Central memory CD4-positive, alpha-beta T cell (primary cell): ENCODE measurements at regions not wholly inside any gene's neighbourhood (a gene's known extent, or its start where the extent isn't known, plus 50 kb on each side); places are given as distances from the start of the nearest gene placed in this dataset.

ENCODE experiments used
- DNase-seq: peaks from one replicate; pipeline ENCODE4 v3.0.0; 2022

- DNase-seq = no peak
Measured at GRCh38 chr1:8202182-8202905, 115.6 kb upstream of the SLC45A1 start.

DNA sequence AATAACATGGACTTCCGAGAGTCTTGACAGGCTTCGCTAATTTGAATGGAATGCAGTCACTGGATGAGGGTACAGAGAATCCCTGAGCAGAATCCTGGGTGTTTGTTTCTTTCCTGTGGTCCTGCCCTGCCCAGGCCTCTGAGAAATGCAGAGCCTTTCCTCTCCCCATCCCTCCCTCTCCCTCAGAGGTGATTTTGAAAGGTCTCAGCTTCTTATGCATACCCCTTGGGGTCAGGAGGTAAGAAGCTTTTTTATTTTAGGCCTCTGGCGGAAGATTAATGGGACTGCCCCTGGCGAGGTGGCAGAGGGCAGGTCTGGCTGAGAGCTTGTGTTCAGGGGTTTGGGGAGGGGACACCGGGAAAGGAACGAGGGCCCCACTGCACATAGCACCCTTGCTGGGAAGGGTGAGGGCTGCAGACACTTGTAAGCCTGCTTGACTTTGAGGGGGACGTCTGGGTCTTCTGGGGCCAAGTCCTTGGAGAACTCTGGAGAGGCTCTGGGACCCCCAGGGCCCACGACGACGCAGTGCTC, 116.5 kb upstream of the SLC45A1 start:
- DNase-seq = no peak

DNA sequence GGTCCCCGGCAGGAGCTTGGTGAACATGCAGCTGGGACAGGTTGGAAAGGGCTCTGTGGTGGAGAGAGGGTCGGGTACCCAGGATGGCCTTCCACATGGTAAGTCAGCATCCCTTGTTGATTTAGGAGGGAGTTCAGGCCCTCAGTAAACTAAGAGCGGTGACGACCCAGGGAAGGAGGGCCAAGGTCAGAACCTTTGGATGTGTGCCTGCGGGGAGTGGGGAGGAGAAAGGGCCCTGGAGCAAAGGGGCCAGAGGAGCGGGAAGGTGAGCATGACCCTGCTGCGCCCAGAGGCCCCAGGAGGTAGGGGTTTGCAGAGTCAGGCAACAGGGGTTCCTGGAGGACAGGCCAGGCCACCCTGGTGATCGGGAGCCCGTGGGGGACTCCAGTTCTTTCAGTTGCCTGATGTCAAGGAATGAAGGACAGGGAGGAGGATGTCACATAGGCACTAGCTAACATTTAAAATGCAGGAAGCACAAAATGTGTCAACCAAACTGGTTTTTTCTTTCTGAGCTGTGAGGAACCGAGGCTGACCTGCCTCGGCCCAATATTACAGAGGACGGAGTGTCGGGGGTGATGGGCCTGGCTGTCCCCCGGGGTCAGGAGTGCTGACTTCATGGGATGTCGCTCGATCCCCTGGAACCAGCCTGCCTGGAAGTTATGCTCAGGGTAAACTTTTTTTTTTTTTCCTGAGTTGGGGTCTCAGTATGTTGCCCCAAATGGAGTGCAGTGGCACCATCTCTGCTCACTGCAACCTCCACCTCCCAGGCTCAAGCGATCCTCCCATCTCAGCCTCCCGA, 117.4 kb upstream of the SLC45A1 start:
- DNase-seq = no peak

DNA sequence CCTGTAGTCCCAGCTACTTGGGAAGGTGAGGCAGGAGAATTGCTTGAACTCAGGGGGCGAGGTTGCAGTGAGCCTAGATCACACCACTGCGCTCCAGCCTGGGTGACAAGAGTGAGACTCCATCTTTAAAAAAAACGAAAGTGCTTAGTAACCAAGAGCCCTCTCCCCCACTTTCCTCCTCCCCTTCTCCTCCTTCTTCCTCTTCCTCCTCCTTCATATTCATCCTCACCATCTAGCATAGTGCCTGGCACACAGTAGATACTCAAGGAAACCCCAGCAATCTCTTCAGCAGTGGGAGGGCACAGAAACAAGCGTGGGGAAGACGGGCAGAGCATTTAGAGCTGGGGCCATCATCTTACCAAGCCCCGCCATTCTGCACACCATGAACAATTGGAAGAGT, 119.4 kb upstream of the SLC45A1 start:
- no peak for DNase-seq

DNA sequence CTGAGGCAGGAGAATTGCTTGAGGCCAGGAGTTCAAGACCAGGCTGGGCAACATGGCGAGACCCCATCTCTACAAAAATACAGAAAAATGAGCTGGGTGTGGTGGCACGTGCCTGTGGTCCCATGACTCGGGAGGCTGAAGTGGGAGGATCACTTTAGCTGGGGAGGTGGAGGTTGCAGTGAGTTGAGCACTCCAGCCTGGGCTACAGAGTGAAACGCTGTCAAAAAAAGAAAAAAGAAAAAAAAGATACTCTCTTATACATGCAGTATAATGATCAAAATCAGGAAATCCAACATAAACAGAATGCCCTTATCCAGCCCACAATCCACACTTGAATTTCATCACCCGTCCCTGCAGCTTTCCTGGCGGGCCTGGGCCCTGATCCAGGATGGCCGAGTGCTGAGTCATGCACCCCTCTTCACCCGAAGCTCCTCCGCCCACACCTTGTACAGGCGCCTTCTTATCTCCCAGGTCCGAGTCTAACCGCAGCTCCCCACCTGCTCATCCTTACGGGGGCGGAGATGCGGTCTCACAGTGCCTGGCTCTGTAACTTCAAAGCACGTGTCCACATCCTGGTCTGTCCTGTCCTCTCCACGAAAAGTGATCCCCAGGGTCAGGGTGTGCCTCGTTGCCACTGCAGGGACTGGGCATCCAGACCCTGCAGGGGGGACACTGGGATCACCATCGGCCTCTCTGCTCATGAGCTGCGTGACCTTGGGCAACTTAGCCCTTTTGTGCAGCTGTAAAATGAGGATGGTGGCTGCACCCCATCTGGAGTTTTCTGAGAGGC, 120.2 kb upstream of the SLC45A1 start:
- no peak for DNase-seq

DNA sequence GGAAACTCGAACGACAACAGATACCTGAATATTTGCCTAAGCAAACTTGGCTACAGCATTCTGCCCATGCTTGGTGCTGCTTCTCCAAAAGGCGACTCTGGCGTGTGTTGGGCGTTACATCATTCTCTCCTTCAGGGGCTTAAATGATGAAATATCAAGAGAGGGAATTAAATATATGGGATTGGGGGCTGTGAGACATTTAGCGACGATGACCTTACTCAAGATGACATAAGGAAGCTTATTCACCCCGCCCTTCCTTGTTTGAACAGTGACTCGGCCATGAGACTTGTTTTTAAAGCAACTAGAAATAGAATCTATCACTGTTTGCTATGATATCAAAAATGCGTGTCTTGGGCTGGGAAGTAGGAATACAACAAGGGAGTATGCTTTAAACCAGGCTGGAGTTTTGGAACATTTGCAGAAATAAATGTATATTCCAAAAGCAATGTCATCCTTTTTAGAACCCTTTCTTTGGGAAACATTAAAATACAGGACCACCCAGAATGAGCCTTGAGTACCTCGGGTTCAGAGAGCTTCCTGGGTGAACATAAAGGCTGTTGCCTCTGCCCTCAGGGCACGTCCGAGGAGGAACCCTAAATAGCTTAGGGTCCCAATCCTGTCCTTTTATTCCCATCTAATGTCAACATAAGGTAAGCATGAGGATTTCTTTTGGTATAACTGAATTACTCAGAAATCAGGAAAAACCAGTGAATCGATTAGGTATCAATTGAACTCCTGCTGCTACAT, 123.3 kb upstream of the SLC45A1 start:
- no peak for DNase-seq

- no peak for DNase-seq
Measured at GRCh38 chr1:8193840-8194406, 124.0 kb upstream of the SLC45A1 start.

- no peak for DNase-seq
Measured at GRCh38 chr1:8191474-8191873, 126.4 kb upstream of the SLC45A1 start.

DNA sequence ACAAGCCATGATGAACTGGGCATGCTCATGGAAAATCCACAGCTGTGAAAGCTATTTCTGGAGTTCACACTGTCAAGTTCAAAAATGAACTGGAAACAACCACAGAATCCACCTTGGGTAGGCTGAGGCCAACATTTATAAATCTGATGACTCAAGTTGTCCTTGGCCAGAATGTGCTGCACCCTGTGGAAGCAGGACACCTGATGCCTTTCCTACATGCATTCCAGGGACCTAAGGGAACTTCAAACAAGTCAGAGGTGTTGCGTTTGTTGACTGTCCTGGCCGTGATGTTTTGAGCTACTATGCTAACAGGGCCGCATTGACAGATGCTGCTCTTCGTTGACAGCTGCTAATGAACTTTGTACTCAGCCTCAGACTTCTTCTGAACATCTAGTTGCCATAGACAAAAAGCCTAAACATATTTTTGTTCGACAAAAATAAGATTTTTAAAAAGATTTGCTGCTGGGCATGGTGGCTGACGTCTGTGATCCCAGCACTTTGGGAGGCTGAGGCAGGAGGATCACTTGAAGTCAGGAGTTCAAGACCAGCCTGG, 127.9 kb upstream of the SLC45A1 start:
- DNase-seq = no peak

DNA sequence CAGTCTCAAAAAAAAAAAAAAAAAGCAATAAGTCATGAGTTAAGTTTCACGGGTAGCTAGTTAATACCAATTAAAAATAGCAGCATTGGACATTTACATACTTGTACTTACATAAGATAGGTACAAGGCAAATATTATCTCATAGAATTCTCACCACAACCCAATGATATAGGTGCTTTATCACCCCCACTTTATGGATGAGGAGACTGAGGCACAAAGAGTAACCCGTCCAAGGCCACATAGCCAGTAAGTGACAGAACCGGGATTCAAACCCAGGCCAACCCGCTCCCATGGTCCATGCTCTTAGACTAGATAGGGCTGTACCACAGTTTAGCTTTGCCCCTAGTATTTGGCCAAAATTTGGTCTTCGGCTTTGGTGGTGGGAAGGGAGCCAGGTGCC, 132.5 kb upstream of the SLC45A1 start:
- no peak for DNase-seq

DNA sequence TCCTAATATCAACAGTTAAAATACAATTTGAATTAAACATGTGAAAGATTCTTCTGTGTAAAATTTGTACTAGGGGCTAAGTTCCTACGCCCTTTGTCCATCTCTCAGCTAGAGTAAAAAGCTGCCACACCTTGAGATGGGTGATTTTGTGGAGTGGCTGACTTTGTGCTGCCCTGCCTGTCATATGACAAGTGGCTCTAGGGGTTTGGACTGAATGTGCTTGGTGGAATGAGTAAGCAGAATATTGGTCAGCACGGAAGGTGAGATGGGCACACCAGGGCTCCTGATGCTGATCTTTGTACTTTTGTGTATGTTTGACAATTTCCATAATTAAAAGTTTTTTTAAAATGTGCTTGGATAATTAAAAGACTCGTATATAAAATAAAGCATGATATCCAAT, 133.6 kb upstream of the SLC45A1 start:
- no peak for DNase-seq

GRCh38 chr1:8182034-8182761, 135.7 kb upstream of the SLC45A1 start:
- DNase-seq = peak; percentile 77

DNA sequence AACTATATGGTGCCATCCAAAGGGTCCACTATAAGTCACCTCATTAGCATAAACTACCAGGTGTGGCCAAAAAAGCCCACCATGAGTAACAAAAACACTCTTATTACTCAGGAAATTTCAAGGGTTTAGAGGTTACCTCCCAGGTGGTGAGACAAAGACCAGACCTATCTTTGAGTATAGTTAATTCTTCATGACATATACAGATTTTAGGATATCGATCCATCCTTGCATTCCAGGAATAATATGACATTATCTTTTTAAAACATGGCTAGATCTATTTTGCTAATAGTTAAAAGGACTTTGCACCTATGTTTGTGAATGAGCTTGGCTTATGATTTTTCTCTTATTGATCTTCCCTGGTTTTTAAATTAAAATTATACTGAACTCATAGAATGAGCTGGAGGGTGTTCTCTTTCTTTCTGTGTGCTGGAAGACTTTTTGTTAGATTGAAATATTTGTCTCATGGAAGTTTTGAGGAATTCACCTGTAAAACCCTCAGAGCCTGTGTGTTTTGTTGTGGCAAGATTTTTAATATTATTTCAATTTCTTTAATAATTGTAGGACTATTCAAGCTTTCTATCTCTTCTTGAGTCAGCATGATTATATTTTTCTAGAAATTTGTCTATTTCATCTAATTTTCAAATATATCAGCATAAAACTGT, 138.7 kb upstream of the SLC45A1 start:
- no peak for DNase-seq

GRCh38 chr1:8176279-8176678, 141.6 kb upstream of the SLC45A1 start:
- no peak for DNase-seq

- no peak for DNase-seq
Measured at GRCh38 chr1:8174807-8175206, 143.1 kb upstream of the SLC45A1 start.

DNA sequence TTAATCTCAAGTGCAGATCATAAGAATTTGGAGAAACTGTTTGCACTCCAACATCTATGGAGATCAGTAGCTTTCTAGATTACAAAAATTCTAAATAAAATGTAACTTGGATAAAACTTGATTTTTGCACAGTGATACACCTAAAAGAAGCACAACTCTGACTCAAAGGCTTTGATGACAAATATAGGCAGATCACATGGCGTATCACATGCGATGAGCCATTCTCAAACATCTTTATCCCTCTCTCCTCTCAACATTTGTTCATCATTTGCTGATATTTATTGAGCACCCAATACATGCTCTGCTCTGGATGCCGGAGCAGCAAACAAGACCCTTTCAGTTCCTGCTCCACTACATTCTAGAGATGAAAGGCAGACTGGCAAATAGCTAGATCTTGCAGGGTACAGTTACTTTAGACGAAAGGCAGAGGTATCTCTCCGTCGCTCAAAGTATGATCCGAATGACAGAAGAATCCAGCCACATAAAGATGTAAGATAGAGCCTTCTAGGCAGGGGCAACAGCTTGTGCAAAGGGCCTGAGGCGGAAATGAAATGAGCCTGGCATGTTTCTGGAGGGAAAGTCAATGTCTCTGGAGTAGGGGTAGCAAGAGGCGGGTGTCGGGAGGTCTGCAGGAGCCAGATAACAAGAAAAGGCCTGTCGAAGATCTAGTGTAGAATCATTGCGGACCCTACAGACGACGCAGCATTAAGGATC, 145.8 kb upstream of the ERRFI1 start:
- no peak for DNase-seq

DNA sequence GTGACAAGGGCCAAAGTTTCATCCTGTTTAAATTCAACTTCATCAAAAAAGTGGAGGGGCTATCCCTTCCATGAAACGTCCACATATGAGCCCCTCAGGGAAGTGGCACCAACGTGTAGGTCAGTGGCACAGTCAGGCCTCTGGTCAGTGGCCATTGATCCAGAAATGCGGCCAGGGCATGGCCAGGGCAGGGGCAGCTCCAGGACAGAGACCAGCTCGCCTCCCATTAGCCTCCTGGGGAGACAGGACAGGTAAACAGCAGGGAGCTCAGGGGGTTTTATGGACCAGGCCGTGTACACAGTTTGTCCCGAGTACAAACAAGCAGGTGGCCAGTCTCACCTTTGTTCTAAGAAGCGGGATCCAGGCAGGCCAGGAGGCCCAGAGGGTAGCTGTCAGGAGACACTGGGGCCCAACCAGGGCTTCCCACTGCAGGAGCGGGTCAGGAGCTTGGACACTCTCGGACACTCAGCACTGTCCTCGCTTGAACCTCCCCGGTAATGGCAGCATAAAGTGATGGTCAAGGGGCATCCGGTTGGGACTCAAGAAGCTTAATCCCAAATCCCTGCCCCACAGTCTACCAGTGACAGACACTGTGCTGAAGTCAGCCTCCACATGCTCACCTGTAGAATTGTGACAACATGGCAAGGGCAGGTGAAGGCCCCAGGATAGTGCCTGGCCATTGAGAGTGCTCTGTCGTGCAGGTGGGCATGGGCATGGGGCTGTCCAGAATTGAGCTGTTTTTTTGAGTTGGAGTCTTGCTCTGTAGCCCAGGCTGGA, 144.1 kb upstream of the ERRFI1 start:
- DNase-seq = no peak

DNA sequence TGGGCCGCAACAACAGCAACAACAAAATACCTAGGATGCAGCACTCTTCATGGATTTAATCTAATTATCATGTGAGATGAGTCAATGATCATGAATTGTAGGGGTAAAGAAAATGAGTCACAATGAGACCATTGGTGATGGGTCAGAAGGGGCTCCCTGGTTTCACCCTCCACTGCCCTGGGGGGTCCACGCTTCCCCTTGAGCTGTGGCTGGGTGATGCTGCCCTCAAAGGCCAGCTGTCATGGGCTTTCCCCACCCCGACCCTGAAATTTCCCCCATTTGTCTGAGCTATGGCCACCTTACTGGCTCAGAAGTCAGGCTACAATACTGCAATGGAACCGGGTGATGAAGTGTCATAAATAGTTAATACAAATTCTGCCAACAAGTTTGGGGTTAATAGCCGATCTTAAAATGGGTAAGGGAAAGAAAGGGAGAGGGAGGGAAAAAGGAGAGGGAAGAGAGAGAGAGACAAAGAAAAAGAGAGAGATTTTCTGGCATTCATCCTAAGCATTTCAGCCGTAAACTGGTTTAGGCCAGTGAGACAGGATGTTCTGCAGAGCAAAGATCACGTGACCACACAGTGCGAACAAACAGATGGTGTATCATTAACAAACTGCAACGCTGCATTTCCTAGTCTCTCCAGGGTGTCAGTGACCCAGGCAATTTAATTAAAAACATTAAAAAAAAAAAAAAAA, 143.4 kb upstream of the ERRFI1 start:
- peak; percentile 60 for DNase-seq
